ENCODE measurements at regions not wholly inside any gene's neighbourhood (a gene's known extent, or its start where the extent isn't known, plus 50 kb on each side); places are given as distances from the start of the nearest gene placed in this dataset.
"Not testable (repeated sequence)": the region's sequence is repeated elsewhere in the genome, so short reads cannot be mapped to it uniquely, and the experiment has no call there.

GRCh38 chr15:35698331-35698730, 152.4 kb upstream of the DPH6 start:
- H3K27ac ChIP-seq (ENCODE audit: extremely low read depth, low read depth, low read length): no peak overlapping the region
- H3K4me3 ChIP-seq (ENCODE audit: low read depth, low read length): no peak overlapping the region
- TF ChIP-seq ZNF544 (tag by site-specific recombination; IDR thresholded peaks at IDR 0.05) (no peak), OSR2 (tag by site-specific recombination; IDR thresholded peaks at IDR 0.05) (no peak), IKZF3 (tag by site-specific recombination; IDR thresholded peaks at IDR 0.05) (no peak), ZNF621 (tag by site-specific recombination; IDR thresholded peaks at IDR 0.05) (no peak), GLI2 (tag by site-specific recombination; IDR thresholded peaks at IDR 0.05; ENCODE audit: borderline replicate concordance, low read depth) (no peak), ZNF16 (tag by site-specific recombination; IDR thresholded peaks at IDR 0.05; ENCODE audit: low read depth) (no peak), TRIM28 (IDR thresholded peaks at IDR 0.05; ENCODE audit: borderline replicate concordance, low read length) (no peak), ZIC2 (tag by site-specific recombination; IDR thresholded peaks at IDR 0.05) (no peak), MYNN (tag by site-specific recombination; IDR thresholded peaks at IDR 0.05; ENCODE audit: borderline replicate concordance) (no peak), ZBTB7A (tag by site-specific recombination; IDR thresholded peaks at IDR 0.05; ENCODE audit: low read depth) (no peak), ZNF416 (tag by site-specific recombination; IDR thresholded peaks at IDR 0.05) (no peak), ZNF426 (tag by site-specific recombination; IDR thresholded peaks at IDR 0.05) (no peak), SALL2 (tag by site-specific recombination; IDR thresholded peaks at IDR 0.05; ENCODE audit: borderline replicate concordance) (no peak)
- H3K4me1 ChIP-seq (ENCODE audit: control insufficient read depth, insufficient read depth, low read length): no peaks in the 10 kb centered on the region
- CTCF ChIA-PET: interaction anchor here (0.7 kb wide), 1 partner anchor 115 kb away, joined by 3 read pairs; no protein-coding TSS in a partner anchor
- H3K9me3 ChIP-seq (ENCODE audit: control insufficient read depth, insufficient read depth, low read depth, low read length): no peaks in the 10 kb centered on the region
- no peaks in the 10 kb centered on the region for H3K36me3 ChIP-seq (ENCODE audit: control insufficient read depth in 2 of 2, insufficient read depth in 1 of 2, low read length in 2 of 2)
- POLR2A ChIA-PET: no interaction called here

DNA sequence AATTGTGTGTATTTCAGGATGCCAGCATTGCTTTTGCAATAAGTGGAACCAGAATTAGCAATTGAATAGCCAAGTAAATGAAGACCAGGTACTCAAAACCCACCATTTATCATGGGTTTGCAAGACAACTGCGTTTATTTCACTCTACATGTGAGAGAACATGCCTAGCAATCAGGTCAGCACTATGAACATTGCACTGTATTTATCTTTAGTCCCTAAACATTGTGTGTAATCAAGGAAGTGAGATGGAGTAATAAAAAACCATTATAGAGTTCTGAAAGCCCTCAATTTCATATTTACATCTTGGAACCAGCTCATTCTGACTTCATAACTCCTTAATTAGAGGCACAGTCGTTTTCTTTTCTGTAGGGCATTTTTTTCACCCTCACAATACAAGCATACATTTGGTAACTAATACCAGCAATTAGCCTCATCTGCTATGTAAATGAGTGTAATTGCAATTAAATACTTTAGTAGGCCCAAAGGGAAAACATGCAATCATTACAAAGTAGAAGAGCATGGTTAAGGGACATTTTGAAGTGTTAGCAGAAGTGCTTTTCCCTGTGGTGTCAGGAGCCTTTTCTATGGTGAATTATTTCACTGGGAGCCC, 153.1 kb upstream of the DPH6 start:
- Histone ChIP-seq H3K27ac (ENCODE audit: extremely low read depth, low read depth, low read length) (no peak overlapping the region), H3K36me3 (ENCODE audit: control insufficient read depth in 2 of 2, insufficient read depth in 1 of 2, low read length in 2 of 2) (no peaks in the 10 kb centered on the region), H3K9me3 (ENCODE audit: control insufficient read depth, insufficient read depth, low read depth, low read length) (no peaks in the 10 kb centered on the region), H3K4me3 (ENCODE audit: low read depth, low read length) (no peak overlapping the region), H3K4me1 (ENCODE audit: control insufficient read depth, insufficient read depth, low read length) (0 out of 2 replicates have a peak, but pooled peaks cover 2% of the 10 kb centered on the region)
- ChIA-PET POLR2A (no interaction called here), CTCF (no interaction called here)
- TF ChIP-seq ZNF24 (tag by site-specific recombination; IDR thresholded peaks at IDR 0.05): no peak
- TF ChIP-seq ZNF175 (tag by site-specific recombination; IDR thresholded peaks at IDR 0.05): no peak
- no peak for TF ChIP-seq ZNF23 (tag by site-specific recombination; IDR thresholded peaks at IDR 0.05; ENCODE audit: borderline replicate concordance)
- TF ChIP-seq SP2 (tag by site-specific recombination; IDR thresholded peaks at IDR 0.05): no peak
- no peak for TF ChIP-seq KLF17 (tag by site-specific recombination; IDR thresholded peaks at IDR 0.05)
- TF ChIP-seq ZBTB1 (tag by site-specific recombination; IDR thresholded peaks at IDR 0.05): no peak
- no peak for TF ChIP-seq SETDB1 (IDR thresholded peaks at IDR 0.05; ENCODE audit: insufficient read length, low read length)
- no peak for TF ChIP-seq ZNF221 (tag by site-specific recombination; IDR thresholded peaks at IDR 0.05; ENCODE audit: borderline replicate concordance)
- no peak for TF ChIP-seq ZNF146 (tag by site-specific recombination; IDR thresholded peaks at IDR 0.05)
- TF ChIP-seq ZNF488 (tag by site-specific recombination; IDR thresholded peaks at IDR 0.05): no peak

- H3K4me3 ChIP-seq (ENCODE audit: low read depth, low read length); H3K36me3 ChIP-seq (ENCODE audit: control insufficient read depth in 2 of 2, insufficient read depth in 1 of 2, low read length in 2 of 2); H3K4me1 ChIP-seq (ENCODE audit: control insufficient read depth, insufficient read depth, low read length); H3K27ac ChIP-seq (ENCODE audit: extremely low read depth, low read depth, low read length); H3K9me3 ChIP-seq (ENCODE audit: control insufficient read depth, insufficient read depth, low read depth, low read length); POLR2A ChIA-PET: not testable (repeated sequence)
- CTCF ChIA-PET: interaction anchor here (0.9 kb wide), 1 partner anchor 9 kb away, joined by 4 read pairs; no protein-coding TSS in a partner anchor
These were observed 154.2 kb upstream of the DPH6 start for GRCh38 chr15:35700091-35700593.

Measured in HEK293 (cell line).